GM23338 (cell line): ENCODE measurements at regions not wholly inside any gene's neighbourhood (a gene's known extent, or its start where the extent isn't known, plus 50 kb on each side); places are given as distances from the start of the nearest gene placed in this dataset.
A peak's percentile ranks its signal among the peaks of the same experiment; 100 is the strongest.

Experiments used
- ATAC-seq: fragments of 200-7000 bp; cut with Tn5 transposase; 3 replicates; pipeline ENCODE4 v1.9.1; 2020
- DNase-seq: peaks from one replicate; pipeline ENCODE4 v3.0.0-alpha.2; 2015; ENCODE audit warnings: low spot score
- H2AFZ ChIP-seq: fragments of 200-600 bp; sonication (generic); 2 replicates; pipeline ENCODE4 v1.8.0; 2016; ENCODE audit warnings: antibody characterized with exemption, mild to moderate bottlenecking, moderate library complexity
- H3F3A ChIP-seq: fragments of 200-600 bp; sonication (generic); replicated peaks from 2 replicates; pipeline ENCODE4 v1.8.0; 2017; ENCODE audit warnings: antibody characterized with exemption, mixed run types, low read depth
- H3K27ac ChIP-seq: fragments of 200-600 bp; sonication (generic); 2 replicates; pipeline ENCODE4 v1.6.1; 2016; ENCODE audit warnings: low read depth
- H3K27me3 ChIP-seq: fragments of 200-600 bp; sonication (generic); 2 replicates; pipeline ENCODE4 v1.8.0; 2016; ENCODE audit warnings: mild to moderate bottlenecking, mixed run types, moderate library complexity; ENCODE audit not compliant: insufficient read depth
- H3K36me3 ChIP-seq: fragments of 200-600 bp; sonication (generic); 2 replicates; pipeline ENCODE4 v1.8.0; 2016; ENCODE audit warnings: mild to moderate bottlenecking; ENCODE audit not compliant: insufficient read depth
- H3K4me1 ChIP-seq: fragments of 200-600 bp; sonication (generic); 2 replicates; pipeline ENCODE4 v1.8.0; 2016; ENCODE audit warnings: mild to moderate bottlenecking, moderate library complexity; ENCODE audit not compliant: insufficient read depth
- H3K4me2 ChIP-seq: fragments of 200-600 bp; sonication (generic); 2 replicates; pipeline ENCODE4 v1.7.1; 2017; ENCODE audit warnings: mixed run types
- H3K4me3 ChIP-seq: fragments of 200-600 bp; sonication (generic); 2 replicates; pipeline ENCODE4 v1.6.1; 2016; ENCODE audit warnings: mixed run types
- H3K79me2 ChIP-seq: fragments of 200-600 bp; sonication (generic); replicated peaks from 2 replicates; pipeline ENCODE4 v1.8.0; 2017; ENCODE audit warnings: mild to moderate bottlenecking; ENCODE audit not compliant: insufficient read depth
- H3K9me2 ChIP-seq: fragments of 200-600 bp; sonication (generic); 2 replicates; pipeline ENCODE4 v1.8.0; 2017; ENCODE audit not compliant: insufficient read depth
- H4K20me1 ChIP-seq: fragments of 200-600 bp; sonication (generic); replicated peaks from 2 replicates; pipeline ENCODE4 v1.8.0; 2017; ENCODE audit warnings: mild to moderate bottlenecking; ENCODE audit not compliant: insufficient read depth
- H3K27ac Mint-ChIP-seq: 2 replicates; pipeline ENCODE4 v1.8.0; 2020; ENCODE audit warnings: inconsistent platforms, mild to moderate bottlenecking, moderate library complexity, mixed read lengths
- H3K27me3 Mint-ChIP-seq: 3 replicates; pipeline ENCODE4 v1.8.0; 2022; ENCODE audit warnings: low read depth, mild to moderate bottlenecking, moderate library complexity, mixed read lengths, inconsistent platforms; ENCODE audit not compliant: insufficient read depth, poor library complexity
- H3K36me3 Mint-ChIP-seq: 3 replicates; pipeline ENCODE4 v1.8.0; 2021; ENCODE audit warnings: low read depth, mild to moderate bottlenecking, inconsistent platforms, moderate library complexity, mixed read lengths
- H3K4me1 Mint-ChIP-seq: 3 replicates; pipeline ENCODE4 v1.8.0; 2020; ENCODE audit warnings: mild to moderate bottlenecking, inconsistent platforms, mixed read lengths
- H3K4me3 Mint-ChIP-seq: 3 replicates; pipeline ENCODE4 v1.8.0; 2021; ENCODE audit warnings: moderate library complexity, mild to moderate bottlenecking, inconsistent platforms, mixed read lengths
- H3K9me3 Mint-ChIP-seq: 3 replicates; pipeline ENCODE4 v1.8.0; 2020; ENCODE audit warnings: moderate library complexity, mild to moderate bottlenecking, inconsistent platforms, mixed read lengths
- CREB1 ChIP-seq: fragments of 250-450 bp; sonication (Bioruptor Pico); IDR thresholded peaks from 2 replicates; pipeline ENCODE4 v1.5.0; 2020; ENCODE audit warnings: low read depth, mild to moderate bottlenecking, moderate library complexity
- EZH2 ChIP-seq: fragments of 200-600 bp; sonication (generic); IDR thresholded peaks from one replicate; pipeline ENCODE4 v1.8.0; 2017; ENCODE audit warnings: antibody characterized with exemption, mild to moderate bottlenecking, low read depth; ENCODE audit not compliant: unreplicated experiment
- EZH2phosphoT487 ChIP-seq: fragments of 200-600 bp; sonication (generic); IDR thresholded peaks from one replicate; pipeline ENCODE4 v1.8.1; 2018; ENCODE audit warnings: antibody characterized with exemption; ENCODE audit not compliant: unreplicated experiment
- JUNB ChIP-seq: IDR thresholded peaks from one replicate; pipeline ENCODE4 v1.6.1; 2016; ENCODE audit warnings: antibody characterized with exemption; ENCODE audit not compliant: unreplicated experiment
- NANOG ChIP-seq: IDR thresholded peaks from 2 replicates; pipeline ENCODE4 v1.6.1; 2016; ENCODE audit warnings: antibody characterized with exemption, borderline replicate concordance
- POLR2AphosphoS5 ChIP-seq: IDR thresholded peaks from 2 replicates; pipeline ENCODE4 v1.6.1; 2016; ENCODE audit warnings: antibody characterized with exemption, low read depth
- STAT1 ChIP-seq: IDR thresholded peaks from one replicate; pipeline ENCODE4 v1.6.1; 2016; ENCODE audit warnings: antibody characterized with exemption; ENCODE audit not compliant: unreplicated experiment
- ZNF114 ChIP-seq: fragments of 250-450 bp; sonication (Bioruptor Pico); IDR thresholded peaks from 2 replicates; pipeline ENCODE4 v1.5.0; 2020; ENCODE audit warnings: mild to moderate bottlenecking, moderate library complexity
- ZNF331 ChIP-seq: fragments of 250-450 bp; sonication (Bioruptor Pico); IDR thresholded peaks from 2 replicates; pipeline ENCODE4 v1.5.0; 2020; ENCODE audit warnings: low read depth, mild to moderate bottlenecking, moderate library complexity
- ZNF462 ChIP-seq: fragments of 250-450 bp; sonication (Bioruptor Pico); IDR thresholded peaks from 2 replicates; pipeline ENCODE4 v1.5.0; 2020; ENCODE audit warnings: mild to moderate bottlenecking, moderate library complexity
- TF ChIP-seq, protein P1 (sequence below): IDR thresholded peaks from one replicate; pipeline ENCODE4 v1.6.1; 2018; ENCODE audit warnings: antibody characterized with exemption; ENCODE audit not compliant: unreplicated experiment
- TF ChIP-seq, protein P2 (sequence below), 2 experiments: fragments of 200-600 bp in 1 of 2; sonication (generic) in 1 of 2; conservative IDR thresholded peaks; 2 replicates each; pipeline versions ENCODE4 v1.5.1 to v1.6.1; 2016 to 2017; ENCODE audit warnings: antibody characterized with exemption in 2 of 2, low read depth in 2 of 2, mild to moderate bottlenecking in 2 of 2, moderate library complexity in 1 of 2
- TF ChIP-seq, protein P3 (sequence below): IDR thresholded peaks from 2 replicates; pipeline ENCODE4 v1.6.1; 2016; ENCODE audit warnings: antibody characterized with exemption

DNA sequence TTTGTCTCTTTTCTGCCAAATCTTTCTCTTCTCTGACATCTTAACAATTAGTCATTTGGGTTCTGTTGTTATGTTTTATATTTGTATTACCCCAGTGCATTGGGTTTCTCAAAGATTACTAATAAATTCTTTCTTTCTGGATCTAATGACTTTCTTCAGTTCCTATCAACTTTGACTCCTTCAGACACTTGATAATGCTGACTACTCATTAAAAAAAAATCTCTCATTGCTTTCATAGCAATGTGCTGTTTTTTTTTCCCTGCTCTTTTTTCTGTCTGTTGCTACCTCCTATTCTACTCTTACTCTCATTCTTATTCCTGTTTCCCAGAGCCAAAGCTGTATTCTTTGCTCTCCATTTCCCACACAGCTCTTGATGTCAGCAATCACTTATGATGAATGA is 81.3 kb upstream of the MAP3K7 start:
- Histone ChIP-seq H3F3A (no peaks in the 10 kb centered on the region), H3K27ac (peak overlapping the region; percentile 86; the same call in 1 of the 2 replicates), H3K79me2 (no peaks in the 10 kb centered on the region), H4K20me1 (no peaks in the 10 kb centered on the region), H3K4me2 (peak overlapping the region; percentile 25; the same call in 1 of the 2 replicates), H2AFZ (no peak overlapping the region), H3K4me1 (peaks cover 35% of the 10 kb centered on the region), H3K4me3 (no peak overlapping the region), H3K9me2 (peaks cover 14% of the 10 kb centered on the region), H3K36me3 (peaks cover 4% of the 10 kb centered on the region; the same call in 1 of the 2 replicates), H3K27me3 (no peaks in the 10 kb centered on the region)
- Mint-ChIP-seq H3K27ac (no peak overlapping the region), H3K36me3 (peaks cover 14% of the 10 kb centered on the region), H3K4me1 (peaks cover 16% of the 10 kb centered on the region), H3K9me3 (peaks cover 8% of the 10 kb centered on the region; the same call in 2 of the 3 replicates), H3K27me3 (peaks cover 2% of the 10 kb centered on the region), H3K4me3 (no peak overlapping the region)
- DNase-seq (no peak), ATAC-seq (no peak)
- TF ChIP-seq POLR2AphosphoS5 = no peak
- TF ChIP-seq EZH2 = no peak
- no peak for TF ChIP-seq ZNF462
- TF ChIP-seq, protein P1, sequence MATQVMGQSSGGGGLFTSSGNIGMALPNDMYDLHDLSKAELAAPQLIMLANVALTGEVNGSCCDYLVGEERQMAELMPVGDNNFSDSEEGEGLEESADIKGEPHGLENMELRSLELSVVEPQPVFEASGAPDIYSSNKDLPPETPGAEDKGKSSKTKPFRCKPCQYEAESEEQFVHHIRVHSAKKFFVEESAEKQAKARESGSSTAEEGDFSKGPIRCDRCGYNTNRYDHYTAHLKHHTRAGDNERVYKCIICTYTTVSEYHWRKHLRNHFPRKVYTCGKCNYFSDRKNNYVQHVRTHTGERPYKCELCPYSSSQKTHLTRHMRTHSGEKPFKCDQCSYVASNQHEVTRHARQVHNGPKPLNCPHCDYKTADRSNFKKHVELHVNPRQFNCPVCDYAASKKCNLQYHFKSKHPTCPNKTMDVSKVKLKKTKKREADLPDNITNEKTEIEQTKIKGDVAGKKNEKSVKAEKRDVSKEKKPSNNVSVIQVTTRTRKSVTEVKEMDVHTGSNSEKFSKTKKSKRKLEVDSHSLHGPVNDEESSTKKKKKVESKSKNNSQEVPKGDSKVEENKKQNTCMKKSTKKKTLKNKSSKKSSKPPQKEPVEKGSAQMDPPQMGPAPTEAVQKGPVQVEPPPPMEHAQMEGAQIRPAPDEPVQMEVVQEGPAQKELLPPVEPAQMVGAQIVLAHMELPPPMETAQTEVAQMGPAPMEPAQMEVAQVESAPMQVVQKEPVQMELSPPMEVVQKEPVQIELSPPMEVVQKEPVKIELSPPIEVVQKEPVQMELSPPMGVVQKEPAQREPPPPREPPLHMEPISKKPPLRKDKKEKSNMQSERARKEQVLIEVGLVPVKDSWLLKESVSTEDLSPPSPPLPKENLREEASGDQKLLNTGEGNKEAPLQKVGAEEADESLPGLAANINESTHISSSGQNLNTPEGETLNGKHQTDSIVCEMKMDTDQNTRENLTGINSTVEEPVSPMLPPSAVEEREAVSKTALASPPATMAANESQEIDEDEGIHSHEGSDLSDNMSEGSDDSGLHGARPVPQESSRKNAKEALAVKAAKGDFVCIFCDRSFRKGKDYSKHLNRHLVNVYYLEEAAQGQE = no peak
- no peak for TF ChIP-seq ZNF331 (CRISPR knock-in tag)
- TF ChIP-seq JUNB = no peak
- no peak for TF ChIP-seq STAT1
- TF ChIP-seq, protein P2, sequence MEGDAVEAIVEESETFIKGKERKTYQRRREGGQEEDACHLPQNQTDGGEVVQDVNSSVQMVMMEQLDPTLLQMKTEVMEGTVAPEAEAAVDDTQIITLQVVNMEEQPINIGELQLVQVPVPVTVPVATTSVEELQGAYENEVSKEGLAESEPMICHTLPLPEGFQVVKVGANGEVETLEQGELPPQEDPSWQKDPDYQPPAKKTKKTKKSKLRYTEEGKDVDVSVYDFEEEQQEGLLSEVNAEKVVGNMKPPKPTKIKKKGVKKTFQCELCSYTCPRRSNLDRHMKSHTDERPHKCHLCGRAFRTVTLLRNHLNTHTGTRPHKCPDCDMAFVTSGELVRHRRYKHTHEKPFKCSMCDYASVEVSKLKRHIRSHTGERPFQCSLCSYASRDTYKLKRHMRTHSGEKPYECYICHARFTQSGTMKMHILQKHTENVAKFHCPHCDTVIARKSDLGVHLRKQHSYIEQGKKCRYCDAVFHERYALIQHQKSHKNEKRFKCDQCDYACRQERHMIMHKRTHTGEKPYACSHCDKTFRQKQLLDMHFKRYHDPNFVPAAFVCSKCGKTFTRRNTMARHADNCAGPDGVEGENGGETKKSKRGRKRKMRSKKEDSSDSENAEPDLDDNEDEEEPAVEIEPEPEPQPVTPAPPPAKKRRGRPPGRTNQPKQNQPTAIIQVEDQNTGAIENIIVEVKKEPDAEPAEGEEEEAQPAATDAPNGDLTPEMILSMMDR (conservative IDR thresholded peaks at IDR 0.05; ENCODE audit: low read depth in 2 of 2) = no peak
- no peak for TF ChIP-seq EZH2phosphoT487
- no peak for TF ChIP-seq NANOG
- TF ChIP-seq ZNF114 (CRISPR knock-in tag) = no peak
- no peak for TF ChIP-seq CREB1 (CRISPR knock-in tag)
- TF ChIP-seq, protein P3, sequence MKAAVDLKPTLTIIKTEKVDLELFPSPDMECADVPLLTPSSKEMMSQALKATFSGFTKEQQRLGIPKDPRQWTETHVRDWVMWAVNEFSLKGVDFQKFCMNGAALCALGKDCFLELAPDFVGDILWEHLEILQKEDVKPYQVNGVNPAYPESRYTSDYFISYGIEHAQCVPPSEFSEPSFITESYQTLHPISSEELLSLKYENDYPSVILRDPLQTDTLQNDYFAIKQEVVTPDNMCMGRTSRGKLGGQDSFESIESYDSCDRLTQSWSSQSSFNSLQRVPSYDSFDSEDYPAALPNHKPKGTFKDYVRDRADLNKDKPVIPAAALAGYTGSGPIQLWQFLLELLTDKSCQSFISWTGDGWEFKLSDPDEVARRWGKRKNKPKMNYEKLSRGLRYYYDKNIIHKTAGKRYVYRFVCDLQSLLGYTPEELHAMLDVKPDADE = no peak
